ENCODE measurements at regions not wholly inside any gene's neighbourhood (a gene's known extent, or its start where the extent isn't known, plus 50 kb on each side); places are given as distances from the start of the nearest gene placed in this dataset.

GRCh38 chr19:29371251-29372090 is 154.3 kb upstream of the VSTM2B start:
- Mint-ChIP-seq H3K4me3 (no peak overlapping the region), H3K27ac (no peak overlapping the region)

DNA sequence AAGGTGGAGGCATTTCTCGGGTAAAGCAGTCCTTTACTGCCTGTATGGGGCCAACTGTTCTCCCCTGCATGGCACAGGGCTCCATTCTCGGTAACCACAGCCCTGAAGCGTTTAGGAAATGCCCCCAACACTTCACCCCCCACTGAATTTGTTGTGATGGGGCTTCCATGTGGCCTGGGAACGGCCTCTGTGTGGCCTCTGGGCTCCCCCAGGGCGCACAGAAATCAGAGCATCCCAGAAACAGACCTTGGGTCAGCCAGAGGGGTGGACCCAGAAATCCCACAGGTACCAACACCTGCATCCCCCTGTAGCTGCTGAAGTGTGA is 153.7 kb upstream of the VSTM2B start:
- no peak for TF ChIP-seq CTCF (IDR thresholded peaks at IDR 0.05)
- H3K36me3 Mint-ChIP-seq (ENCODE audit: low read depth): no peaks in the 10 kb centered on the region
- no peak overlapping the region for H3K27ac Mint-ChIP-seq
- peaks cover 11% of the 10 kb centered on the region for H3K27me3 Mint-ChIP-seq (ENCODE audit: low read depth, poor library complexity)
- no peaks in the 10 kb centered on the region for H3K9me3 Mint-ChIP-seq
- no peak for DNase-seq
- no peak overlapping the region for H3K4me3 Mint-ChIP-seq
- peaks cover 11% of the 10 kb centered on the region for H3K4me1 Mint-ChIP-seq

More at GRCh38 chr19:29371251-29372090, 154.3 kb upstream of the VSTM2B start:
- DNase-seq: no peak
- no peak for TF ChIP-seq CTCF (IDR thresholded peaks at IDR 0.05)
- Mint-ChIP-seq H3K4me1 (peaks cover 8% of the 10 kb centered on the region), H3K27me3 (ENCODE audit: low read depth, poor library complexity) (peaks cover 11% of the 10 kb centered on the region), H3K36me3 (ENCODE audit: low read depth) (no peaks in the 10 kb centered on the region), H3K9me3 (no peaks in the 10 kb centered on the region)

GRCh38 chr19:29372461-29372860 is 153.3 kb upstream of the VSTM2B start:
- no peaks in the 10 kb centered on the region for H3K36me3 Mint-ChIP-seq (ENCODE audit: low read depth)
- no peak overlapping the region for H3K4me3 Mint-ChIP-seq
- no peaks in the 10 kb centered on the region for H3K9me3 Mint-ChIP-seq
- H3K4me1 Mint-ChIP-seq: peaks cover 14% of the 10 kb centered on the region
- no peak for TF ChIP-seq CTCF (IDR thresholded peaks at IDR 0.05)
- peaks cover 10% of the 10 kb centered on the region for H3K27me3 Mint-ChIP-seq (ENCODE audit: low read depth, poor library complexity)
- no peak overlapping the region for H3K27ac Mint-ChIP-seq
- no peak for DNase-seq

DNA sequence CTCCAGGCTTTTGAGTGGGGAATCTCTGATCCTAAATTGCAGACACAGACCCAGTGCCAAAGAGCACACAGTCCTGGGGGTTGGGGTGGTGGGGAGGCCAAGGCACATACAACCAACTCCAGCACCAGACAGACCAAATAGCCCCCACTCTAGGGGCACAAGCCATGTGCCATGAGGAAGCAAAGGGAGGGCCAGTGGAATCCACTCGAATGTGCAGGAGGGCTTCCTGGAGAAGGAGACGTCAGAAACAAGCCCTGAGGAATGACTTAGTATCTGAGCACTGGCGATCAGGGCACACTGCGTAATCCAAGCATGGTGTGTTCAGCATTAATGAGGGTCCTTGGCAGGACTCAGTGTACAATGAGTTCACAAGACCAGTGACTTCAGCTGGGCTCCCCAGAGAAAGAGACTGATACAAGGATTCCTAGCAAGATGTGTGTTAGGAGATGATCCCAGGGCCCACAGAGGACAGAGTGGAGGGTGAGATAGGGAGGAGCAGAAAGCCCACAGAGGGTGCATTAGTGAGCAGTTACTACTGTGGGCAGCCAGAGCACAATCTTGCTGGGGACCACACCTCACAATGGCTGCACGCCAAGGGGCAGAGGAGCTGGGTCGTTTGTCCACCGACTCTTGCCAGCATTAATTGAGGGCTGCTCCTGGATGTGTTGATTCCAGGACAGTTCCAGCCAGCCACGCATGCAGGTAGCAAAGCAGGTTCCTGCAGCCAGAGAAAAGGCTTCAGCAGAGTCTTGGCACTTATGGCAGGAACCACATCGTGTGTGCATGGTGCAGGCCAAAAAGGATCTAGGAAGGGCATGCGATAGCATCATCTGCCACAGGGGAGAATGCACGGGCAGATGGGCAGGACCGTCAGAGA is 152.6 kb upstream of the VSTM2B start:
- no peaks in the 10 kb centered on the region for H3K36me3 Mint-ChIP-seq (ENCODE audit: low read depth)
- H3K4me3 Mint-ChIP-seq: no peak overlapping the region
- no peak for DNase-seq
- H3K27ac Mint-ChIP-seq: no peak overlapping the region
- TF ChIP-seq CTCF (IDR thresholded peaks at IDR 0.05): no peak
- H3K27me3 Mint-ChIP-seq (ENCODE audit: low read depth, poor library complexity): peaks cover 8% of the 10 kb centered on the region
- H3K9me3 Mint-ChIP-seq: no peaks in the 10 kb centered on the region
- peaks cover 7% of the 10 kb centered on the region for H3K4me1 Mint-ChIP-seq

- Mint-ChIP-seq H3K4me3 (no peak overlapping the region), H3K27me3 (ENCODE audit: low read depth, poor library complexity) (peaks cover 8% of the 10 kb centered on the region), H3K36me3 (ENCODE audit: low read depth) (no peaks in the 10 kb centered on the region), H3K9me3 (no peaks in the 10 kb centered on the region), H3K27ac (no peak overlapping the region), H3K4me1 (peaks cover 23% of the 10 kb centered on the region)
- DNase-seq: no peak
- no peak for TF ChIP-seq CTCF (IDR thresholded peaks at IDR 0.05)
Measured at GRCh38 chr19:29375429-29376119, 150.2 kb upstream of the VSTM2B start.

All from nephron progenitor cell (in vitro differentiated cells).